ENCODE measurements at regions not wholly inside any gene's neighbourhood (a gene's known extent, or its start where the extent isn't known, plus 50 kb on each side); places are given as distances from the start of the nearest gene placed in this dataset.

- no peak for DNase-seq (ENCODE audit: low read depth)
These were observed 1083.4 kb downstream of the BRD1 start for GRCh38 chr22:48744283-48744641.

GRCh38 chr22:48743601-48744282, 1083.9 kb downstream of the BRD1 start:
- no peak for DNase-seq (ENCODE audit: low read depth)

GRCh38 chr22:48742556-48743343, 1084.9 kb downstream of the BRD1 start:
- DNase-seq (ENCODE audit: low read depth) = no peak

GRCh38 chr22:48742191-48742555, 1085.5 kb downstream of the BRD1 start:
- DNase-seq (ENCODE audit: low read depth) = no peak

GRCh38 chr22:48741540-48741939, 1086.1 kb downstream of the BRD1 start:
- DNase-seq (ENCODE audit: low read depth) = no peak

- no peak for DNase-seq (ENCODE audit: low read depth)
These were observed 1086.8 kb downstream of the BRD1 start for GRCh38 chr22:48740731-48741405.

- no peak for DNase-seq (ENCODE audit: low read depth)
These were observed 1087.5 kb downstream of the BRD1 start for GRCh38 chr22:48740086-48740730.

GRCh38 chr22:48739348-48740085, 1088.2 kb downstream of the BRD1 start:
- no peak for DNase-seq (ENCODE audit: low read depth)

- no peak for DNase-seq (ENCODE audit: low read depth)
These were observed 1089.3 kb downstream of the BRD1 start for GRCh38 chr22:48738204-48738980.

GRCh38 chr22:48737461-48738203, 1090.0 kb downstream of the BRD1 start:
- no peak for DNase-seq (ENCODE audit: low read depth)

GRCh38 chr22:48736593-48737460, 1090.8 kb downstream of the BRD1 start:
- DNase-seq (ENCODE audit: low read depth) = no peak

GRCh38 chr22:48734961-48735360, 1092.7 kb downstream of the BRD1 start:
- no peak for DNase-seq (ENCODE audit: low read depth)

- no peak for DNase-seq (ENCODE audit: low read depth)
These were observed 1093.3 kb downstream of the BRD1 start for GRCh38 chr22:48734359-48734758.

GRCh38 chr22:48729499-48730171, 1098.0 kb downstream of the BRD1 start:
- no peak for DNase-seq (ENCODE audit: low read depth)

GRCh38 chr22:48727454-48728058, 1100.1 kb downstream of the BRD1 start:
- DNase-seq (ENCODE audit: low read depth) = no peak

- no peak for DNase-seq (ENCODE audit: low read depth)
These were observed 1102.8 kb downstream of the BRD1 start for GRCh38 chr22:48724899-48725298.

GRCh38 chr22:48722661-48723060, 1105.0 kb downstream of the BRD1 start:
- no peak for DNase-seq (ENCODE audit: low read depth)

GRCh38 chr22:48721395-48721669, 1106.3 kb downstream of the BRD1 start:
- DNase-seq (ENCODE audit: low read depth) = no peak

Data from stimulated activated CD8-positive, alpha-beta memory T cell treated with anti-CD3 and anti-CD28 coated beads, Interleukin-12 subunit alpha, Interleukin-12 subunit beta, amount 100 ng/mL, for 4 hours (primary cell).